GM03348 (cell line): ENCODE measurements at regions not wholly inside any gene's neighbourhood (a gene's known extent, or its start where the extent isn't known, plus 50 kb on each side); places are given as distances from the start of the nearest gene placed in this dataset.

Experiments used
- DNase-seq: peaks from one replicate; pipeline ENCODE4 v3.0.0; 2012; ENCODE audit warnings: low spot score

DNA sequence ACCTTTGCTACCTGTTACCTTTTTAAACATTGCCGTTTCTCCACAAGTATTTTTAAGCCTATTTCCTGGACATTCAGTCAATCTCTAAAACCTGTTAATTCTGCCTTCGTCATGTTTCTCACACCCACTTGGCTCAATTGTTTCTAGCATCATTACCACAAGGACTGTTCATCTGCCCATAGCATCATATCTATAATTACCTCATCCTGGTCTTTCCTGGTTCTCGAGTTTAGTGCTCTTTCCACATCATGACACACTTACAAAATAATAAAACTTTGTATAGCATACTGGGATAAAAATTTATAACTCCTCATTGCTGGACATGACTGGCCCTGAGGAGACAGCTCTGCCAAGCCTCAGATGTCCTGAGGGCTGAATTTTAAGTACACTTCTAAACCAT is 104.8 kb downstream of the CYB561 start:
- DNase-seq: no peak

DNA sequence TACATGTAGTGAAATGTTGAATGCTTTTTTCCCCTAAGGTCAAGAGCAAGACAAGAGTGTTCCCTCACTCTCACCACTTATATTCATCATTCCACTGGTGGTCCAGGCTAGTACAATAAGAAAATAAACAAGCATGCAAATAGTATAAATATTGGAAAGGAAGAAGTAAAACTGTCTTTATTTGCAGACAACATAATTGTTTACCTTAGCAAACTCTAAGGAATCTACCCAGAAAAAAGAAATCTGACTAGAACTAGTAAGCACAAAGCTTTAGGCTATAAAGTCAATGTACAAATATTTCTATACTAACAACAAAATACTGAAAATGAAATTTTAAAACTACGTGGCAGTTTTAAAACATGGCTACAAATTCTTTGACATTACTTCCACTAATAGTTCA is 101.7 kb downstream of the CYB561 start:
- no peak for DNase-seq

DNA sequence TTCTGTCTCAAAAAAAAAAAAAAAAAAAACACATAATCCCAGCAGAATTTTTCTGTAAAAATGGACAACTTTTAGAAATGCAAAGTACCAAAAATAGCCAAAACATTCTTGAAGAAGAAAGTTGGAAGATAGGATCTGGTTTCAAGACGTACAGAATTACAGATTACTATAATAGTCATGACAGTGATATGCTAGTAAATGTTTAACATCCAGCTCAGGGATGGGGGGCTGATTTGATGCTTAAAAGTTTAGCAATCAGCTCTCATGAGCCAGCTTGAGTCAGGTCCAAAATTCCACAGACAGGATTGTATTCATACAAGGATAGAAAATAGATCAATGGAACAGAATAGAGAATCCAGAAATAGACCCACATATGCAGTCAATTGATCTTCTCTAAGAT is 100.5 kb downstream of the CYB561 start:
- peak; percentile 56 for DNase-seq

DNA sequence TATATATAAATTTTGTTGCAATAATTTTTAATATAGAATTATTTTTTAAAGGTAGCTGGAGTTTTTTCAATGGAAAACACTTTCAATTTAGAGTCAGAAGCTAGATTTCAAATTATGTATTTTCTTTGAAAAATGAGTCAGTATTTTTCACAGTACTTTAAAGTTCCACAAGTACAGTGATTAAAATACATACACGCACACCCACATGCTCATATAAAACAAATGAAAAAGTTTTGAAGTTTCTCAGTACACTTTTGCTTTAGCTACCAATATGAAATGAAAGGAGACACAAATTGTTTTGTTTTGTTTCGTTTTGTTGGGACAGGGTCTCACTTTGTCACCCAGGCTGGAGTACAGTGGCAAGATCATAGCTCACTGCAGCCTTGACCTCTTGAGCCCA is 98.6 kb downstream of the CYB561 start:
- no peak for DNase-seq

DNA sequence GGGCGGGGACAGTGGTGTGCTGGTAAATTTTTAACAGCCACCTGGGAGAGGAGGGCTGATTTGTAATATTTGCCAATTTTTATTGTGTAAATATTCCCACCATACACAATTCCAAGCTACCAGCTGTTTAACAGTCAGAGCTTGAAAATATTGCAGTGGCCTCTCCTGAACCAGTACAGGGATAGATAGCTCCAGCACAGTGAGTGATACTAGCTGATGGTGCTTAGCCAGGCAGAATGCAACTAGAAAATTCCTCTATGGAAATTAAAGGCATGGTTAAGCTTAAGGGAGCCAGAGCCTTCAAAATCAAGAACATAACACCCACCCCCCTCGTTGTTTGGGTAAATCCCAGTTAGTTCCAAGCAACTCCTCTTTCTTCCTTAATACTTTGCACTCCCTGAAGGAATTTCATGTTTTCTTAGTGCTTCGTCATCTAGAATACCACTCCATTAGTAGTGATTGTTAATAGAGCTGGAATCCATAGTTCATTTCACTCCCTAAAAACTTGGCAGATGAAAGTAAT is 96.6 kb downstream of the CYB561 start:
- peak; percentile 48 for DNase-seq

DNA sequence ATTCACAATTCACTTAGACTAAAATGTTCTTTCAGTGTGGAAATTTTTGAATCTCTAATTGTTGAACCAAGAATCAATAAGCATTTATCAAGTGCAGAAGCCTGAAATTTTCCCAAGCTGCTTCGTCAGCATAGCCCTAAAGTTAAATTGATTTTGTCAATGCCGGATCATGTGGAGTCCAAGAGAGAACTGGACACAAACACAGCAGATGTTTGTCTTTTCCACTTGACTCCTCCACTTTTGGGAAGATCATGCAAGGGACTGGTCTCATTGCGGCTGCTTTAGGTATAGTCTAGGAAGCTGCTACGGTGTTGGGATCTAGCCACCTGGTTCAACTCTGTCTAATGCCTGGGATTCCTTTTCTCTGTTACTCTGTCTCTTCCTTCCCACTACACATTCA is 95.7 kb downstream of the CYB561 start:
- DNase-seq: no peak

DNA sequence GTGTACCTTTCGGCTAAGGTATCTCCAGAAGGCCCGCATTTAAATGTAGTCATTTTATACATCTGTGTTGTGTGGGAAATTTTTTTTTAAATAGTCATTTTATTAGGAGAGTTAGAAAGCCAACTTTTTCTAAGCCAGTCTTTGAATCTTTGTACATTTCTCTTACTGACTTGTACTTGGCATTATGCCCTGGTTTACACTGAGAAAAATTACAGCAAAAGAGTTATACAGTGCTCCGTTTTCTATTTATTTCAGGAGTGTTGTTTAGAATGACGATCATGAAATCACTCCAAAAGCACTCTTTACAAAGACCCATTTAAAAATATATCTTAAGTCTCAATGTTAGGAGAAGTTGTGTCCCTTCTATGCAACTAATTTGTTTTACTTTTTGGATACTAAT is 91.8 kb downstream of the CYB561 start:
- DNase-seq: no peak

DNA sequence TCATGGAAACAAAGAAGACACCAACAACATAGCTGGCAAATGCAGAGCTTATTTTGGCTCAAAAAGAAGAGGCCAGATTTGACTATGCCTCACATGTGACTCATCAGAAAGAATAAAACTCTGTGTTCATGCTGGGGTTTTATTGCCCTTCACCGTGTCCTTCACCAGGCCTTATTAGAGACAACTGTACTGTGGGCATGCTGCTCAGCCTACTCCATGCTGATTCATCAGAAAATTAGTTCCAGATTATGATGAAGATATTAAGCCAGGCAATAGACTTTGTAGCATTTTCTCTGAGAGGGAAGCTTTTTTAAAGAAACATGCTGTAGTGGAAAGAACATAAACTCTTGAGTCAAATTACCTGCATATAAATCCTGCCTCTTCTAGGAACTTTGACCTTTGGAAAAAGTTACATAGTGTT is 89.8 kb downstream of the CYB561 start:
- DNase-seq: peak; percentile 77

DNA sequence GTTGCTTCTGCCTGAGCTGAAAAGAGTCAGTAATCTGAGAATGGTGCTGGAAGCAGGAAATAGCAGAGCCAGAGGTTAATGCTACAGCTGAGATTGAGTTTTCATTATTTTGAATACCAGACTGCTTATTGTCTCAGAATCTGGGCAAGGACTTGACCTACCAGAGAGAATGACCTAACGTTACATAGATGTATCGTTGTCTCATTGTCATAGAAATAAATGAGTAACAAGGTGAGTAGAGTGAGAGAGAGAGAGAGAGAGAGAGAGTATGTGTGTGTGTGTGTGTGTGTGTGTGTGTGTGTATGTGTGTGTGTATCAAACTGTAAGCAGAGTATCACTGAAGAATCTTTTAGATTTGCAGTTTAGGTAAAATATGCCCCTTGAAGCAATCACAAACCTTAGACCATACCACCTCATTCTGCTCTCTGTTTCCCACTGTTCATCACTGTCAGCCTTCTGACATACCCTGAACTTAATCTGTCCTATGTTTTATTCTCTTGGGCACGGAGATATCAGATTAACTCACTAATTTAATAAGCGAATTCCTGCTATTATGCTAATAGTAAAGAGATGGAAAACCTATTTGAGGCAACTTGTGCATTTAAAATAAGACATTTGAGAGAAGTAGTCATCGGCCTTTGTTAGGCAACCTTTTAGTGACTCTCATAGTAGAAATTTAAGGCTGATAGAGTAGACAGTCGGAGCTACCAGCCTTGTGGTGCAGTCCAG is 87.8 kb downstream of the CYB561 start:
- peak; percentile 66 for DNase-seq

DNA sequence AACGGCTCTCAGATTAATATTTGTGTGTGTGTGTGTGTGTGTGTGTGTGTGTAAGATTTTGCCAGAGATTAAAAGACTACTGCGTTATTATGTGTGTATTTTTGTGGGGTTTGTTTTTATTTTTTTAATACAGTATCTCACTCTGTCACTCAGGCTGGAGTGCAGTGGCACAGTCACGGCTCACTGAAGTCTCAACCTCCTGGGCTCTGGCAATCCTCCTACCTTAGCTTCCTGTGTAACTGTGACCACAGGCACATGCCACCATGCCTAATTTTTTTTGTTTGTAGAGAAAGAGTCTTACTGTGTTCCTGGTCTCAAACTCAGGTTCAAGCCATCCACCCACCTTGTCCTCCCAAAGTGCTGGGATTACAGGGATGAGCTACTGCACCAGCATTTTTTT is 87.2 kb downstream of the CYB561 start:
- DNase-seq: no peak

DNA sequence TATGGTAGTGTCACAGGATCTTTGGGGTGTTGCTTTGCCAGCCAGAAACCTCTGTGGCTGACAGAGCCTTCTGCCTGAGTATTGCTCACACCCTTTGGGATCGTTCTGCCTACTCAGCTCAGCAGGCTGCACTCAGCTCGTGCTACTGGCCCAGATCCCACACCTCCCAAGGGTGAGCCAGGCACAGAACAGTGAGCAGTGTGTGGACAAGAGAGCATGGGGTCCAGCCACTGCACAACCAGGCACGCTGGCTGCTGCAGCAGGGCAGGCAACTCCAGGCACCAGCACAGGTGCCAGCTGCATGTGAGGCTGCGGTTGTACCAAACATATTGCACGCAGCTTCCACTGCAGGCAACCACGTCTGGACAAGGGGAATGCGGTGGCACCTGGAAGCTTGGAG is 84.9 kb downstream of the CYB561 start:
- no peak for DNase-seq

DNA sequence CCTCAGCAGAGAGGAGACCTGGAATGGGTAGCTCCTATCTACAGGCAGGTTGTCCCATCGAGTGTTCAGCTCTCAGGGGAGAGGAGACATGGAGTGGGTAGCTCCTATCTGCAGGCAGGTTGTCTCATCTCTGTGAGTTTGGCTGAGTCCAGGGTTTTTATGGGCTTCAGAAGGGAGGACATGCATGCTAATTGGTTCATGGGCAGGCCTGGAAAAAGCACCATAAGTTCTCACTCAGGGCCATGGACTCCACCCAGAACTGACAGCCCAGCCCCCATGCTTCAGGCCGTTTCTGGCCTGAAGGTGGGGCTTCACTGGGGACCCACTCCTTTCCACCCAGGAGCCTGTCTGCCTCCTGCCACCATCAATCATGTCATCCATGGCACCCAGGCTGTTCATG is 84.0 kb downstream of the CYB561 start:
- DNase-seq: no peak

DNA sequence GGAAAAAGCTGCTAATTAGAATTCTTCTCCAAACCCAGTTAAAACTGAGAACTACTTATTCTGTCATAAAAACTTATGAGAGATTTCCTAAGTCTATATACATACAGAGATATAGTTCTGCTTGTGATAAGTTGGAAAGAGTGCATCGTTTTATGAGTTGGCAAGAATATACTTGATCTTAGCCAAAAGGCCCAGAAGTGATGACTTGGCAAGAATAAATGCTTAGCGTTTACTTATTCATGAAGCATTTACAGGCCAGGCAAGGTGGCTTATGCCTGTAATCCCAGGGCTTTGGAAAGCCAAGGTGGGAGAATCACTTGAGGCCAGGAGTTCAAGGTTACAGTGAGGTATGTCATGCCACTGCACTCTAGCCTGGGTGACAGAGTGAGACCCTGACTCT is 81.7 kb downstream of the CYB561 start:
- no peak for DNase-seq

DNA sequence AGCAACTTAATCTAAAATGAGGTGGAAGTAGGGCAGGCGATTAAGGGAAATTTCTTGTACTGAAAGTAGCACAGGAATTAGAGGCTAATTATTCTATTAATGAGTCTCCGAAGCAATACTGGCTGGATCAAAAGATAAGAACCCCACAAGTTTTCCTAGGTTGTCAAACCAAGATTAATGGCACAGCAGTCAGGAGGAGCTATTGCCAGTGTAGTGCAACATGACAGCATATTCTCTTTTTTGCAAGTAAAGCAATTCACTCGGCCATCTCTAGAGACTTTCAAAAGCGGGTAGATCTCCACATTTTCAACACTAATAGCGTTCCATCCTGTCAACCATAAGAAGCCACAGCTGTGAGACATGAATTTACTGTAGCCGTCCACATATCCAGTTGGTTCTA is 81.2 kb downstream of the CYB561 start:
- DNase-seq: no peak

DNA sequence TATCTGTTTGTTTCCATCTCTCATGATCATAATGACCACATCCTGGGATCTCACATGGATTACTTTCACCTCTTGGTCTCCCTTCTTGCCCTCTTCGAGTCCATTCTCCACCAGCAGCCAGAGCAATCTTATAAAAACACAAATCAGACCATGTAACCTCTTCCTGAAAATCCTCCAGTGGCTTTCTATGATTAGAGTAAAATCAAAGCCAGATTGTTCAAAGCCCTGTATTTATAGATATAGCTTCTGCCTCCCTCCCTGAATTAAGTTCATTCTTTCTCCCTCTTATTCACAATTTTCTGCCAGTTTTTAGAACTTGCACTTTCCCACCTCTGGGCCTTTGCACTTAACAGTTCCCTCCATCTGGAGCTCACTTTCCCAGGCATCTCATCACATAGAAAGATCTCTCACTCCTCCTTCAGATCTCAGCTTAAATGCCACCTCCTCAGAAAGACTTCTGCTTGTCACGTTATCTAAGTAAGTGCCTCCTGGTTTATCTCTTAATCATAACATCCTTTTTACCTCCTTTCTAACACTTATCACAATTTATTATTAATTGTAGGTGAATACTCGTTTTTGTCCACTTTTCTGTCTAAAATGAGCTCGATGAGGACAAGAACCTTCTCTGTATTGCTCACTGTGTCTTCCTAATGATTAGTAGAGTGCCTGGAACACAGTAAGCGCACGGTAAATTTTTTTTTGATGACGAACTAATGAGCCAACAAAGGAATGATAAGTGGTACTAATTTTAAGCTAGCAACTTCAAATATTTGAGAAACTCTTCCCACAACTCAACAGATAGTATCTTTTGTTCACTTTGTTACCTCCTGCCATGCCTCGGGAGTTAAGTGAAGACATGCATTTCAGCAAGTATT is 80.5 kb downstream of the CYB561 start:
- no peak for DNase-seq

DNA sequence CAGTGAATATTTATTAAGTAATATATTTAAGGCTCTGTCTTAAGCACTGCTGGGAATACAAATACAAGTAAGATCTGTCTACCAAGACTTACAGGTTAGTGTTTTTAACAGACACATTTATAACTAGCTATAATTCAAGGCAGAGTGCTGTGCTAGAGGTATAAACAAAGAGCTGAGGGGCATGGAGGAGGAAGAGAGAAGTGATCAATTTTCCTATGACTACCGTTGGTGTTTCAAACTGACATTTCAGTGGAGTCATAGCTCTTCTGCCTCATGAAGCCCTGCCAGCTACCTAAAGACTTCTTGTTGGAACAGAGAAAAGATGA is 79.9 kb downstream of the CYB561 start:
- DNase-seq: no peak

DNA sequence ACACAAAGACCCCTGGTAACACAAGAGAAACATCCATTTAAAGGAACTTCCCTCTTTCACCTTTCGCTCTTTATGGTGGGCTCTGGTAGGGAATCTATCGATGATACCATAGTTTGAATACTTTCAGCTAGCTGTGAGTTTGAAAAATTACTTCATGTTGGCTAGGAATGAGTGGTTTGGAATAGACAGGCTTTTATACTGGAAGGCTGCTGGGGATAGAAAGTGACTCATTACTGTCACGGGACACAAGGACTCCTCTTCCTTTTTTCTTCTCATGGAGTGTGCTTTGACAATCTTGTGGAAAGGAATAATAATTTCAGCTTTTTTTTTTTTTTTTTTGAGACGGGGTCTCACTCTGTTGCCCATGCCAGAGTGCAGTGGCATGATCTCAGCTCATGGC is 76.9 kb downstream of the CYB561 start:
- peak; percentile 74 for DNase-seq

DNA sequence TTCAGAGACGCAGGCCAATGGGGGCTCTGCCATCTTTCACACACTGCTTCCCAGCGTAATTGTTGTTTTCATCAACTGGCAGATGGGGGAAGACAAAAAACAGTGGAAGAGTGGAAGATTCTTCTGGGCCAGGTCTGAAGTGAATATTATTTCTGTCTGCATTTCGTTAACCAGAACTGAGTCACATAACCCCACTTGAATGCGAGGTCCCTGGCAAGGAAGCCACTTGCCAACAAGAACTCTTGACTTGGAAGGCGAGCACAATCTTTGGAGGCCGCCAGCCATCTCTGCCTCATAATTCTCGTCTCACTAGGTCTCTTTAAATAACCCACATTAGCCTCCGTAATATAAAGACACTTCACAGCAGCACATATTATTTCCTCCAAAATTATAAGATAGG is 75.4 kb downstream of the CYB561 start:
- DNase-seq: peak; percentile 52

DNA sequence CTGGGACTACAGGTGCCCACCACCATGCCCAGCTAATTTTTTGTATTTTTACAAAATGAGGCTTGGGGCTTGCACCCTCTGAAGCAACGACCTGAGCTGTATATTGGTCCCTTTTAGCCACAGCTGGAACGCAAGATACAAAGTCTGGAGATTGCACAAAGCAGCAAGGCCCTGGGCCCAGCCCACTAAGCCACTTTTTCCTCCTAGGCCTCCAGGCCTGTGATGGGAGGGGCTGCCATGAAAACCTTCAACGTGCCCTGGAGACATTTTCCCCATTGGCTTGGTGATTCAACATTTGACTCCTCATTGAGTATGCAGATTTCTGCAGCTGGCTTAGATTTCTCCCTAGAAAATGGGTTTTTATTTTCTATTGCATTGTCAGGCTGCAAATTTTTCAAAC is 69.2 kb downstream of the CYB561 start:
- no peak for DNase-seq

DNA sequence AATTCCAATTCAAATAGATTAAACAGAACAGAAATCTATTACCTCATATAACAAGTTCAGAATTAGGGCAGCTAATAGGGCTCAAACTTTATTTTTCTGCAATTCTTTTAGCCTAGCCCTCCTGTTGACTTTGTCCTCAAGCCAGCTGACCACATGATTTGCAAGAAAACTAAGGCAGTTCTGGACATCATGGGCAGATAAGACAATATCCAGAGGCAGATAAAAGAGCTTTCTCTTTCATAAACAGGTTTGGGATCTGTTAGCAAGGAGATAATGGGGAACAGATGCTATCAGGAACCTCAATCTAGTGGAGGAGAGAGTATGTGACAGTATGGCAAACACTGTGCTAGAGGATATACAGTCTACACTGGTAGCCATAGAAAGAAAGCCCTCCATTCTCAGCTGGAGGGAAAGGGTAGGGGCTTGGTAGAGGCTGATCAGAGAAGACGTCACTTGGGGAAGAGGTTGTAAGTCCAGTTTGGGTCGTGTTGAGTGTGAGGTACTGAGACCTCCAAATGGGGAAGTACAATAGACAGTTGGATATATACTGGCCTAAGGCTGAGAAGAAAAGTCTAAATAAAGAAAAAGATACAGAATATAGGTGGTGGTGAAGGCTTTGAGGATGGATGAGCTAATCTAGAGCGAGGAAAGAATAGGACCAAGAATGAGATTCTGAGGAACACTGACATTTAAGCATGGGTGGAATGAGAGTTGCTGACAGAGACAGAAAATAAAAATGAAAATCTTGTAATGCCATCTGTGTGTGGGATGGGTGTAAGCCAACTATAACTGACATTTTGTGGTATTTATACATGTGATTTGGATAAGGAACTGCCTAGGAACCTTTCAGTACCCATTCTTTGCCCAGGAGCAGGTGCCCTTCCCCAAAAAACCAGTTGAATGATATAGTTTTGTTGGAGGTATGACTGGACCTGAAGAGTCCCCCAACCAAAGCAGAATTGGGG is 67.4 kb downstream of the CYB561 start:
- DNase-seq: no peak

DNA sequence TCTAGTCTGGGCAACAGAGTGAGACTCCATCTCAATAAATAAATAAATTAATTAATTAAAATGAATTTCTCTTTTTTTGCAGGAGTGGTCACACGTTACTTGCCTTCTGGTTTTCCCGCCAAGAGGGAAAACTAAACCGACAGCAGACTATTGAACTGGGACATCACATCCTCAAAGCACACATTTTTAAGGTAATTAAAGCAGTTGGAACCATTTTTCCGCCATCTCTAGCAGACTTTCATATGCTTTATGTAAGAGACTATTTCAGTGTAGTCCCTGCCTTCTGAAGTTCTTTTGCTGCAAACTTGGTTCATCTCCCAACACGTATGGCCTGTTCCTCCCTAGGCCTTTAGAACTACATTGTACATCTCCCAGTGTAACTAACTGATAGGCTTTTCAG is 66.5 kb downstream of the CYB561 start:
- no peak for DNase-seq

DNA sequence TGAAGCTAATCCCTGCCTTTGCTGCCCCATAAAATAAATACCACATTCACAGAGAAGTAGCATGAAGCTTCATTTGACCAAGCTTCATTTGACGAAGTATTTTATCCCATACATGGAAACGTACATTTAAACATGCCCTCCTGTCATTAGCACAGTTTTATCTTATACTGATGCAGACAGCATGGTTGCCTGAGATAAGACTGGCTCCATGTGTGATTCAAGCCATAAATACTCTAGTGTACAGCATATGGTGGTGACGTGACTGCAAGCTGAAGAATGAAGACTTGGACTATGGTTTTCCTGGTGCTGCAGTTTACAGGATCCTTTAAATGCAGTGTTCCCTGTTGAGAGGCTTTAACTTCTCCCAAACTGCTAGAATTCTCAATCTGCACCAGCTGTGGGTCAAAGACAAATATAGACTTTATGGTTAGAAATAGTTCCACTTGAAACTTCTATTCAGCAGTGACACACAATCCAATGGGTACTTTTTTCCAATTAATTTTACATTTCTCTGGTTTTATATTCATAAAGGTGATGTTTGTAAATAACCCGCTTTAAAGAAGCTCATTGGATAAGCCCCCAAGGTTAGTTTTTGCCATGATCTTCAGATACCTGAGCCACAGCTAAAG is 64.9 kb downstream of the CYB561 start:
- DNase-seq: no peak
